HG02852 (cell line): ENCODE measurements at regions not wholly inside any gene's neighbourhood (a gene's known extent, or its start where the extent isn't known, plus 50 kb on each side); places are given as distances from the start of the nearest gene placed in this dataset.
"Not testable (repeated sequence)": the region's sequence is repeated elsewhere in the genome, so short reads cannot be mapped to it uniquely, and the experiment has no call there.

Source experiments
- ATAC-seq: cut with Tn5 transposase; IDR thresholded peaks from one replicate; pipeline ENCODE4 v1.9.1; 2021; ENCODE audit warnings: mild to moderate bottlenecking, moderate library complexity; ENCODE audit not compliant: unreplicated experiment

DNA sequence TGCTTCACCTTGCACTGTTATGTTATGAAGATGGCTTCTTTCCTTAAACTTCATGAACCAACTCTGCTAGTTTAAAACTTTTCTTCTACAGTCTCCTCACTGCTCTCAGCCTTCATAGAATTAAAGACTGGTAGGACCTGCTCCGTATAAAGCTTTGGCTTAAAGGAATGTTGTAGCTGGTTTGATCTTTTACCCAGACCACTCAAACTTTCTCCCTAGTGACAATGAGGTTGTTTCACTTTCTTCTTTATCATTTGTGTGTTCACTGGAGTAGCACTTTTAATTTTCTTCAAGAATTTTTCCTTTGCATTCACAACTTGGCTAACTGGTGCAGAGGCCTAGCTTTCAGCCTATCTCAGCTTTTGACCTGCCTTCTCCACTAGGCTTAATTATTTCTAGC lies 316.4 kb upstream of the RNF32 start:
- ATAC-seq = no peak

DNA sequence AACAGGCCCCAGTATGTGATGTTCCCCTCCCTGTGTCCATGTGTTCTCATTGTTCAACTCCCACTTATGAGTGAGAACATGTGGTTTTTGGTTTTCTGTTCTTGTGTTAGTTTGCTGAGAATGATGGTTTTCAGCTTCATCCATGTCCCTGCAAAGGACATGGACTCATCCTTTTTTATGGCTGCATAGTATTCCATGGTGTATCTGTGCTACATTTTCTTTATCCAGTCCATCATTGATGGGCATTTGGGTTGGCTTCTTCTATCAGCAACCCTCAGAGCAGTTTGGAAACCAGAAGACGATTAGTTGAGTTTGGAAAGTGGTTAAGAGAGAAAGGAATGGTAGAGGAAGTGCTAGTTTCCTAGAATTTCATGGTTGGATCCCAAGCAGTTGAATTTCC lies 319.1 kb upstream of the RNF32 start:
- not testable (repeated sequence) for ATAC-seq

DNA sequence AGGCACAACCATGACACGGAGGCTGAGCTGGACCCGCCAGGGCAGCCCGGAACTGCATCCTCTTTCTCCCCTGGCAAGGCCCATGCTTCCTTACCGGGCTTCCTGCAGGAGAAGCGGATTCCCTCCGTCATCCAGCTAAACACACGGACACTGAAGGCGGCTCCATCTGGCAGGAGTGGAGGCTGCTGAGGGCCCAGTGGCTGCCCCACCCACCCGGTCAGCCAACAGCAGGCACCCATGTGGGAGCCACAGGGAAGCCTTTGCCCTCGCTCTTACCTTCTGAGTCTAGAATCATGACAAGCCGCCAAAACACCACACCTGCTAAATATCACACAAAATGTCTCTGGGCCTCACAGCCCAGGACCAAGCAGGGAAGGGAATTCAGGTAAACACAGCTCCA lies 321.6 kb upstream of the RNF32 start:
- ATAC-seq = no peak

DNA sequence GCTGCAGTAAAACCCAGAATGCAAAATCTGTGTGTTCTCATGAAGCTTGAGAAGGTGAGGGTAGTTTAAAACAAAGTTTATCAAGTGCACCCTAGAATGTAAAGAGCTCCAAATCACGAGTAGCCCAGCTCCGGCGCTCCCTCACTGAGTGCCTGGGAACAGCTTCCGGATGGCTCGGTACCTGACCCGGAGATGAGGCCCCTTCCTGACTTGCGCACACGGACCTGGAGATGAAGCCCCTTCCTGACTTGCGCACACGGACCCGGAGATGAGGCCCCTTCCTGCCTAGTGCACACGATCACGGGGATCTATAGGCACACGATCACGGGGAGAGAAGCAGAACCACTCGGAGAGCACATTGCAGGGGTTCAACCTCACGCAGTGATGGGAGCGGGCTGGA lies 322.1 kb upstream of the RNF32 start:
- no peak for ATAC-seq

DNA sequence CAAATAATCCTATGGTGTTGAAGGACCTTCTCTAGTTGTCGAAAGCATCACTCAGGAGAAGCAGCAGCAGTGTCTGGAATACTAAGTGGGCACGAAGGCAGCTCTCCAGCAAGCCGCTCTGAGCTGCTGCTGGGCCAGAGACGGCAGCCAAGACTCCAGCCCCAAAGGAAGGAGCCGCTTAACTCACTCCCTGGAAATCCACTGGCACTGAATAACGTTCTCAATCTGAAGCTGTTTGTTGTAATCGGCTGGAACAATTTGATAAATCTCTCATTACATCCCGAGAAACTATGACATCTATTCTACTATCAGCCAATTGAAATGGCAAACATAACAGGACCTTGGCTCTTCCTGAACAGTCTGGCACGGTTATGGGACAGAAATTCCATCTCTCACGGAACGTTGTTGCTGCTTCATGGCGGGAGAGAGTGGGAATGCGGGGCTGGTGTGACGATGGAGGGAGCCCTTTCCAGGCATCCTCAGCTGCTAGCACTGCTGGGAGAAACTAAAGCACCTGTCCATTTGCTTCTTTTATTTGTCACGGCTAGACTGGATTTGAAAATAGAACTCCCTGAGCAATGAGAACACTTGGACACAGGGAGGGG lies 331.5 kb upstream of the RNF32 start:
- ATAC-seq = no peak

DNA sequence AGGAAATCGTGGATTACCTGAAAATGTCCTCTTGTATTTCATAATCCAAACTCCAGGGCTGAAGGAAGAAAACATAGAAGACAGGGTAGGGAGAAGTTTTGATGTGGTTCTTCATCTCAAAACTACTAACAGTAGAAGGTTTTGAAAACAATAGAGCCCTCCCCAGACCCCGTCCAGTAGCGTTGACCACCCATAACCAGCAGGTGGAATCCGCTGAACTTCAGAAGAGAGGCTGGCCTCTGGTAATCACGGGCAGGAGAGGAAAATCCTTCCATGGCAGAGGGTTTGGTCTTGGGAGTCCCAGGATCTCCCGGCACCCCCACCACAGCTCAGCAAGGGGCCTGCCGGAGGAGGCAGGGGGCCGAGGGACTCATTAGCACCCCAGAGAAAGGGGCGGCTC lies 333.4 kb upstream of the RNF32 start:
- no peak for ATAC-seq

DNA sequence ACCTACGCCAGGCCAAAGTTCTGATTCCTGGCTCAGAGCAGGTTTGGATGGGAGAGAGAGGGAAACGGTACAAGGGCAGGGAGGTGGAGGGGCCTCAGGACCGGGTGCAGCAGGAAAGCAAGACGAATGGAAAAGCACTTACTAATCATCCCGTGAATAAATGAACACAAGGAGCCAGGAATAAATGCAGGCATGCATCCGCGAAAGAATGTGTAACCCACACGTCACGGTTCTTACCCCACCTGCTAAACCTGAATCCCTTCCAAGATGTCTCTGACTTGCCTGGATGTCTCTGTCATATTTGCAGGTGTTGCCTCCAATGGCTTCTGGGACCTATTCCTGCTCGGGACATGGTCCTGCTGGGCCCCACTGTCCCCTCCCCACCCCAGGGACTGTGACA lies 335.2 kb upstream of the RNF32 start:
- no peak for ATAC-seq

DNA sequence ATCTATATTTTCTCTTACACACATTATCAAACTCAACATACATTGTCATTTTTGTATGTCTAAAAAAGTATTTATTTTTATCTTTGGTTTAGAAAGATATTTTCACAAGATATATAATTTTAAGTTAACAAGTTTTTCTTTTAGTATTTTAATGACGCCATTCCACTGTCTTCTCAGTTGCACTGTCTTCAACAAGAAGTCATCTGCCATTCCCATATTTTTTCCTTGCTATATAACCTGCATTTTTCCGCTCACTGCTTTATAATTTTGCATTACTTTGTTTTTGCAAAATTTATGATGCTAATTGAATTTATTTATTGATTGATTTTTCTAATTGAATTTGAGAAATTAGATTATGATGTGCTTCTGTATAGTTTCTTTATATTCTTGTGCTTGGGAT lies 357.8 kb upstream of the RNF32 start:
- no peak for ATAC-seq

DNA sequence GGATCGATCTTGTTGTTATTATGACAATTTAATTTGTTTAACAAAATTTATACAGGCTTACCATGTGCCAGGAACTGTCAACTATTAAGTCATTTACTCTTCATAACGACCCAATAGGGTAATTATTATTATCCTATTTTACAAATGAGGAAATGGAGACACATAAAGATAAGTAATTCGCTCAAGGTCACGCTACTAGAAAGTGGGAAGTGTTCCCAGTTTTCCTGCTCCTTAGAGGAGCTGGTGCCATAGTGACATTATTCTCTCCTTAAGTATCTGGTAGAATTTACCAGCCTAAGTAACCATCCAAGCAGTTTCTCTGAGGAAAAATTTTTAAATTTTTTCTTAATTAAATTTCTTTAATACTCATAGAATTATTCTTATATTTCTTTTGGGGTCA lies 360.9 kb upstream of the RNF32 start:
- no peak for ATAC-seq

DNA sequence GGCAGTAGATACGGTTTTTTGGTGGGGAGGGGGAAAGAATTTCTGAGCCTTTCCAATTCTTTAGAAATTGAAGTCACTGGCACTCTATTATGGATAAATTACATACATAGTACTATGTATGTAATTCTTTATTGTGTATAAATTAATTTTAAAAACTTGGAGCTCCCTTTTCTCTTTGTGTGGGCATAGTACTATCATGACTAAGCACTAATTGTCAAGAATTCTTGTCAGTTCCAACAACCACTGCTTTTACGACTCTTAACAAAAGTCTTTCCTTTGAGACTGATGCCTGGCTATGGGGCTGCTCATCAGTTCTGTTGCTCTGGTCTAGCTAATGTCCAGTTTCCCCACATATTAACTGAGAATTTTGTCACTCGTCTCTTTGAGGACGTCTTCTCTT lies 365.3 kb upstream of the RNF32 start:
- no peak for ATAC-seq

DNA sequence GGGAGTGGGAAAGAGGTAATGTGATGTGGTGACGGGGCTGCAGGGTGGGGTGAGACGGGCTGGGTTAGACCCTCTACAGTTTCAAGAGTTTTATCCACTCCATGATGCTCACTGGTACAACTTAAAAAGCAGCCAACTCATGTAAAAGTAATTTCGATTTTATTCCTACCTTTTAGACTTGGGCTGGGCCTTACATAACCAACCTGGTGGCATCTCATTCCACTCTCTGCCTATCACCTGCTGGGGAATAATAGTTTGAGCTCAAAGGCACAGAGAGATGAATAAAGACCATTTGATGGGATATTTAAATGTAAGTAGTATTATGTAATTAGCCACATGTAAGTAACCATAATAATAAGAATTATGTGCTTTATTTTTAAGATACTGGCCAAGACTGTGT lies 366.0 kb upstream of the RNF32 start:
- ATAC-seq = no peak

DNA sequence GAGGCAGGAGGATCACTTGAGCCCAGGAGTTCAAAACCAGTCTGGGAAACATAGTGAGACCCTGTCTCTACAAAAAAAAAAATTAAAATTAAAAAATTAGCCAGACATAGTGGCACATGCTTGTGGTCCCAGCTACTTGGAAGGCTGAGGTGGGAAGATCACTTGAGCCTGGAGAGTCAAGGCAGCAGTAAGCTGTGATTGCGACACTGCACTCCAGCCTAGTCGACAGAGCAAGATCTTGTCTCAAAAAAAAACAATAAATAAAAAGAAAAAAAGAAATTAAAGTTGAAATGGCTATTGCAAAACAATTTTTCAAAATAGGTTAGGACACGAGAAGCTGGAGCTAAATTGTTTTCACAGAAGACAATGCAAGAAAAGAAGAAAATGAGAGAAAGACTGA lies 379.0 kb upstream of the RNF32 start:
- no peak for ATAC-seq

DNA sequence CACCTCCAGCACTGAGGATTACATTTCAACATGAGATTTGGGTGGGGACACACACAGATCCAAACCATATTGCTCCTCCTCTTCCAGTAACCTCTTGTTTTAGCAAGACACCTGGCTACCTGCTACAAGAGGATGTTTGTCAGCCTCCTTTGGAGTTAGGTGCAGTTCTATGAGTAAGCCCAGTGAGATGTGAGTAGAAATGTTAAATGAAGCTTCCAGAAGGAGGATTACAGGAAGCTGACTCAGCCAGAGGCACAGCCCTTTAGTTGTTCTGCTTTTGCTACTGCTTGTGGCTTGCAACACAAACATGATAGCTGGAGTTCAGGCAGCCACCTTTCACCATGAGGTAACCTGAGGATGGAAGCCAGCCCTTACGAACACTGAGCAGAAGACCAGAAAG lies 382.7 kb upstream of the RNF32 start:
- no peak for ATAC-seq

DNA sequence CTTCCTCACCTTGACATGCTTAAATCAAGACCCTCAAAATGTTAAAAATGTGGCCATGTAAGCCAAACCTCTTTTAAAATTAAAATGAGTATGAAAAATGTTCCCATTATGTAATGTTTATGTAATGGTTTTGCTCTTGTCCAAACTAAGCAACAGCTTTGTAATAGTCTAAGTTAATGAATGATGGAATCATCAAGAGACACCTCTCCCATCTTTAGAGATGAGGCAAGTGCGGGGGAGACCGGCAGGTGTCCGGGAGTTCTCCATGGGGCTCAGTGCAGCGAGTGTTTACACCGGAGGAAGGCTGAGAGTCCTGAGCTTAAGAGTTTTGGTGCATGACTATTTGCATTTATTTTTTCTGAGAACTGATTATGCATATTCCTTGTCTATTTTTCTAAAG lies 384.9 kb upstream of the RNF32 start:
- ATAC-seq = no peak

DNA sequence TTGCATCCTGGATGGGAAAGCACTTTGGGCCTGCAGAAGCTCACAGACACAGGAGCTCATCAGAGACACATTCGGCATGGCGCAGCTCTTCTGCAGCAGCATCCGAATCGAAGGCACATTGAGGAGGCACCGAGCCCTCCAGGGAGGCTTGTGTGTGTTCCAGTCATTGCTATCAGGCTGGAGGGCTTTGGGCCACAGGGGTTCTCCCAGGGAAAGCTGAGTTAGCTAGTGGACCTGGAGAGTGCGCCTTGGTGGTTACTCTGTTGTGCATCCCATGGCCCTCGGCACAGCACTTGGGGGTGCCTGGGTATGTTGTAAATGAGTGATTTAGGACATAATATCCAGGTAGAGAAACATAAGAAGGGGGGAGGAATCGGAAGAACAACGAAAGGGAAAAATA lies 388.7 kb upstream of the RNF32 start:
- no peak for ATAC-seq

DNA sequence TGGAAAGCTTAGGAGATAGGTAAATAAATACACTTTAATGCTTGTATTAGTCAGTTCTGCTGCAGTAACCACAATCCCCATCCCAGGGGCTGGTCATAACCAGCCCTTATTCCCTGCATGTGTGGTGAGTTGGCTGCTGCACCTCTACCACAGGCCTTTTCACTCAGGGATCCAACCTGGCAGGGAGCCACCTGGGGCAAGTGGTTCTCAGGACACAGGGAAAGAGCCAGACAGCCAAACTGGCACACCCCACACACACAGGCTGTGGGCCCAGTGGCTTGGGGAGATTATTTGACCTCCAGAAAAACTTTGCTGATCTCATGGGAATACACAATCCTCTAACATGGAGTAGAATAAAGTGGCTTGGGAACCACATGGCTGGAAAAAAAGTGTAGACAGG lies 400.0 kb upstream of the RNF32 start:
- ATAC-seq = no peak

DNA sequence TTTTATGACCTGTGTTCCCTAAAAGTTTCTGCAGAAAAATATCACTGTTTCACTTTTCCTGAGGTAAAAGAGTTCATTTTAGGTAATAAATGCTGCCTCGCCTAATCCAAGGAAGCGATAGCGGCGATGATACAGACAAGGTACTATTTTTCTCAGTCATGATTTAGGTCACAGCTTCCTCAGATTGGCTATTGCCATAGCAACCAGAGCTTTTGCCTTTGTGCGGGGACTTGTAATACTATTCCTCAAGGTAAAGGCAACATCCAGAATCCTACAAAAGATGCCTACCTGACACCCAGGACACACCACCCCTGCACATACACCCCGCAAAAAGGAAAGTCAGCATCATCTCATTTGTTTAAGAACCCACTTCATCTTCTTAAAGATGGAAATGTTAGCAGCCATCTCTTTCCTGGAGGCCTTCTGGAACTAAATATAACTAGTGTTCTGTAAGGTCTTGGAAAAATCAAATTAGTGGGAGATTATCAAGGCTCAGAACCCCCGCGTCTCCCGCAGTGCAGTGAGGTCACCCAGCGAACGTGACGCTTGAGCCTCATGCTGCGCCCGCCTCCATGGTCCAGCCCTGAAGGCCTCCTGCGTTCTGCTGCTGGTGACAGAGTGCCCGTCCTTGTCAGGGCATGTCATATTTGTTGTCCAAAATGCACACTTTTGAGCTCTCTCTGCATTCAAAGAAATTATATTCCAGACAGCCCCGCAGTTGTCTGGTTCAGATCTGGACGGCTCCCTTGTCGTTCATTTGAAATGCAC lies 402.0 kb upstream of the RNF32 start:
- no peak for ATAC-seq

DNA sequence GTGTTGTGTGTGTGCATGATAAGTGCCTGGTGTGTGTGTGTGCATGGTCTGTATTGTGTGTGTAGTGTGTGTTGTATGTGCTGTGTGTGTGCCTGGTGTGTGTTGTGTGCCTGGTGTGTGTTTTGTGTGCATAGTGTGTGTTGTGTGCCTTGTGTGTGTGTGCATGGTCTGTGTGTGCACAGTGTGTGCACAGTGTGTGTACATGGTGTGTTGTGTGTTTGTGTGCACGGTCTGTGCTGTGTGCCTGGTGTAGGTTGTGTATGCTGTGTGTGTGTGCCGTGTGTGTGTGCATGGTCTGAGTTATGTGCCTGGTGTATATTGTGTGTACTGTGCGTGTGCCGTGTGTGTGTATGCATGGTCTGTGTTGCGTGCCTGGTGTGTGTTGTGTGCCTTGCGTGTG lies 403.0 kb upstream of the RNF32 start:
- no peak for ATAC-seq

DNA sequence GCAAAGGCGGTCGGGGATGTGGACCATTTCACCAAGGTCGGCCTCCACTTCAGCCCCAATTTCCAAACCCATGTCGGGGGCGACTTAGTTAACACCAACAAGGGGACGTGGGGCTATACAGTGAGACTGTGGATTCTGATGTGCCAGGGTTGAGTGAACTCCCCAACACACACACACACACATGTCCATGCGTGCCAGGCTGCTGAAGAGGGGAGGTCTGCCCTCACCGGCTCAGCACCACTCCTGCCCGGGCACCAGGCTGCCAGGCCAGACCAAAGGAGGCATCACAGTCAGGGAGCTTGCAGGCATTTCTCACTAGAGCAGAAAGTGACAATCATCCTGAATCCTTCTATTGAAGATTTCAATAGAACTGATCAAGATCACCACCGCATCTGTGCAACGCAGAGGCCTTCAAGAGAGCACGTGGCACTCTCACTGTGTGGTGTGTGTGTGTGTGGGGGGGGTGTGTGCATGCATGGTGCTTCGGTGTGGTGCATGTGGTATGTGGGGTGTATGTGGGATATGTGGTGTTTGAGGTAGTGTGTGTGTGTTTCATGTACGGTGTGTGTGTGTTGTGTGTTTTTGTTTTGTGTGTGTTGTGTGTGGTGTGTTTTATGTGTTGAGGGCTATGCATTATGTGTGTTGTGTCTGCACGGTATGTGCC lies 403.5 kb upstream of the RNF32 start:
- ATAC-seq = no peak

DNA sequence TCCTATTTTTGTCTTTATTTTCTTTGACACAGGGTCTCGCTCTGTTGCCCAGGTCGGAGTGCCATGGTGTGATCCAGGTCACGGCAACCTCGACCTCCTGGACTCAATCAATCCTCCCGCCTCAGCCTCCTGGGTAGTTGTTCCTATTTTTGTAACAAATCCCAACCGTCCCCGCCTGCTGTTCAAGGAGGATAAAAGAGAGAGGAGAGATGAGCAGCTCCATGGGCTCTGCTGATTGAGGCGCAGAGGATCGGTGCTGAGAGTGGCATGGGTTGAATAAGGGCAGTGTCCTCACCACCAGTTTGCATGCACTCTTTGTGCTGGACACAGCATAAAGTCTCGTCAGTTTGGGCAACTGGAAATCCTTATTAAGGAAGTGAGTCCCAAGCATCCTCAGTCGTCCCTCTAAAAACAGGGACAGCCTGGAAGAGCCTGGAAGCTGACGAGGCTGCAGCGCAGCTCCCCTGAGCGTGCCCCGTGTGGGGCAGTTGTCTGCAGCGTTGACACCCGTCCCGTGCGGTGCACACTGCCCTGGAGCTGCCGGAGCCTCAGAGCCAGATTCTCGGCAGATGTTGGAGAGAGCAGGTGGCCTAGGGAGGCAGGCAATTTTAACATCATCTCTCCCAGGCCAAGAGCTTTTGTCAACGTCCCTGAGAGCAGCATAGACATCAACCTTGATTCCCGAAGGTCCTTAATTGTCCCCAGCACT lies 404.2 kb upstream of the RNF32 start:
- ATAC-seq = no peak

DNA sequence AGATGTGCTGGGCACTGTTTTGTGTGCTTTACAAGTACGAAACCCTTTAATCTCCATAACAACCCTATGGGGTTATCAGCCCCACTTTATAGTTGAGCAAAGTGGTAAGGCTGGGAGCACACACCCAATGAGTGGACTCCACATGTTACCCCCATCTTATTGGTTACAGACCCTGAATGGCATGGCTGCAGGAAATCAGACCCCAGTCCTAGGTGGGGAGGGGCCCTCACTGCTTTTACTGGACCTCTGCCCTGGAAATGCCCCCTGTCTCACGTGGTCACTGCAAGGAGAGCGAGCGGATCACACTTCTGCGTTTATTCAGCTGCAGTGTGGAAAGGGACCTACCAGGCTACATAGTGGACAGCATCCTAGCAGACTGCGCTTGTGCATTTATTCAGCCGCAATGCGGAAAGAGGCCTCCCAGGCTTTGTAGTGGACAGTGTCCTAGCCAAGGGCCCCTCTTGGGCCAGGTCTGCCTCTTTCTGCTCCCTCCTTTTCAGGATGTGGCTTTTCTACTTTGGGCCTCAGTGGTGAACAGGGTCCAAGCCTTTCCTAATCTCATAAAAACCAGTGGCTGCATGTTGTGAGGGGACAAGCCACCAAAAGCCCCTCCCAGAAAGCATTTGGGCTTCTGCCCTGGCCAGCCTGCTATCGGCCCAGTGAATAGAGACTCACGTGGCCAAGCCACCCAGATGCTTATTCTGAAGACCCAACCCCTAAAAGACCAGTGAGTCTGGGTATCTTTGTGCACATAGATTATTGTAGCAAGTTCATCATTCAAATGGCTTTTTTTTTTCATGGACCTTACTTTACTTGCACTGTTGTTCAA lies 405.7 kb upstream of the RNF32 start:
- ATAC-seq = no peak
